ENCODE measurements at regions not wholly inside any gene's neighbourhood (a gene's known extent, or its start where the extent isn't known, plus 50 kb on each side); places are given as distances from the start of the nearest gene placed in this dataset.

- in situ Hi-C loops (cut with HindIII; ENCODE audit: extremely low pct_ligation_motif_present, low pct_unique_long_range_greater_than_20kb) (no loop called here), intact Hi-C loops (cut with micrococcal nuclease; ENCODE audit: unreplicated experiment) (no loop called here)
- FAIRE-seq, result no peak
- H3K36me3 ChIP-seq (replicated peaks in 1 of 2; ENCODE audit: control insufficient read depth in 1 of 2, insufficient read depth in 2 of 2, low read length in 2 of 2), result no peaks in the 10 kb centered on the region
- no peak overlapping the region for H3K4me2 ChIP-seq (ENCODE audit: low read depth, low read length)
- H4K20me1 ChIP-seq (ENCODE audit: insufficient read depth, low read length), result no peaks in the 10 kb centered on the region
- H3K9me3 ChIP-seq (ENCODE audit: low read length), result no peaks in the 10 kb centered on the region
- H2AFZ ChIP-seq (ENCODE audit: low read length), result no peak overlapping the region
- 75% methylated on average over 1 of the region's 1 CpG for WGBS (ENCODE audit: low lambda C conversion rate)
- H3K27ac ChIP-seq (ENCODE audit: extremely low read length, insufficient read depth, low read length), result no peak overlapping the region
- ChIA-PET POLR2A (no interaction called here), CTCF (ENCODE audit: low intra/inter-chr PET ratio, low total read pairs) (no interaction called here)
- no peaks in the 10 kb centered on the region for H3K27me3 ChIP-seq (ENCODE audit: control insufficient read depth in 1 of 2, insufficient read depth in 2 of 2, low read length in 2 of 2)
- ATAC-seq, result no peak
- no peaks in the 10 kb centered on the region for H3K79me2 ChIP-seq (ENCODE audit: insufficient read depth, low read length)
- H3K4me3 ChIP-seq (replicated peaks in 1 of 3; ENCODE audit: insufficient read depth in 1 of 3, low read depth in 2 of 3, low read length in 3 of 3), result no peak overlapping the region
- no peak overlapping the region for H3K9ac ChIP-seq (ENCODE audit: insufficient read depth, low read depth, low read length)
- H3K4me1 ChIP-seq (ENCODE audit: insufficient read depth, low read length), result no peaks in the 10 kb centered on the region
- no TSS peak for BruUV-seq (replicated peaks)
- no peak for DNase-seq (ENCODE audit: low spot score)
- TF ChIP-seq ATF7 (IDR thresholded peaks at IDR 0.05) (peak; percentile 70), ATF7 (CRISPR knock-in tag; IDR thresholded peaks at IDR 0.05) (no peak), ZBTB20 (CRISPR knock-in tag; IDR thresholded peaks at IDR 0.05; ENCODE audit: borderline replicate concordance, low read depth) (no peak)
These were observed 752.6 kb upstream of the TMEFF2 start for GRCh38 chr2:192947352-192947751.

DNA sequence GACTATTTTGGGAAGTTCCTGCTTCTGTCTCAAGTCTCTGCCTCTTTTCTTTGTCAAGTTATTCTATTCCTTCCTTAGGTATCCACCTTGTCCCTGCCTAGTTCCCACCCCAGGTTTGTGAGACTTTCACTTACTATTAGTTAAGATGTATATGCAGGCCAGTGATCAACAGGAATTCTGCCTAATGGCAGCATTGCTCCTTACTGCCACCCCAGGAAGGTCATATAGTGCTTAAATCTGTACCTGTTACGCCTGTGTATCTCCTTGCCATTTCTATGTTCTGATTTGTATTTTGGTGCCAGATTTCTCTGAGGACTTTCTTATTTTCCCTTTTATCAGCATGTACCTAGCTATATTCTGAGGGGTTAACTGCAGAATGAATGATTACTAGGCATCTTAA, 746.0 kb upstream of the TMEFF2 start:
- WGBS (ENCODE audit: low lambda C conversion rate), result 8% methylated on average over 1 of the region's 1 CpG
- CTCF ChIA-PET (ENCODE audit: low intra/inter-chr PET ratio, low total read pairs), result no interaction called here
- H3K27me3 ChIP-seq (ENCODE audit: control insufficient read depth in 1 of 2, insufficient read depth in 2 of 2, low read length in 2 of 2), result no peaks in the 10 kb centered on the region
- no peak overlapping the region for H3K27ac ChIP-seq (ENCODE audit: extremely low read length, insufficient read depth, low read length)
- in situ Hi-C loops (cut with HindIII; ENCODE audit: extremely low pct_ligation_motif_present, low pct_unique_long_range_greater_than_20kb), result no loop called here
- H3K4me3 ChIP-seq (replicated peaks in 1 of 3; ENCODE audit: insufficient read depth in 1 of 3, low read depth in 2 of 3, low read length in 3 of 3), result no peak overlapping the region
- peak; percentile 56; the same call in 2 of the 3 replicates for ATAC-seq
- no peak overlapping the region for H2AFZ ChIP-seq (ENCODE audit: low read length)
- intact Hi-C loops (cut with micrococcal nuclease; ENCODE audit: unreplicated experiment), result no loop called here
- no peaks in the 10 kb centered on the region for H3K4me1 ChIP-seq (ENCODE audit: insufficient read depth, low read length)
- no peaks in the 10 kb centered on the region for H3K9me3 ChIP-seq (ENCODE audit: low read length)
- no peak for FAIRE-seq
- POLR2A ChIA-PET, result no interaction called here
- no peaks in the 10 kb centered on the region for H4K20me1 ChIP-seq (ENCODE audit: insufficient read depth, low read length)
- H3K79me2 ChIP-seq (ENCODE audit: insufficient read depth, low read length), result no peaks in the 10 kb centered on the region
- BruUV-seq (replicated peaks), result no TSS peak
- no peaks in the 10 kb centered on the region for H3K36me3 ChIP-seq (replicated peaks in 1 of 2; ENCODE audit: control insufficient read depth in 1 of 2, insufficient read depth in 2 of 2, low read length in 2 of 2)
- DNase-seq (ENCODE audit: low spot score), result no peak
- no peak overlapping the region for H3K4me2 ChIP-seq (ENCODE audit: low read depth, low read length)
- H3K9ac ChIP-seq (ENCODE audit: insufficient read depth, low read depth, low read length), result no peak overlapping the region
- TF ChIP-seq MBD4 (IDR thresholded peaks at IDR 0.05; ENCODE audit: borderline replicate concordance, low read length), result no peak
- no peak for TF ChIP-seq SOX5 (CRISPR knock-in tag; IDR thresholded peaks at IDR 0.05; ENCODE audit: borderline replicate concordance)
- no peak for TF ChIP-seq YEATS4 (CRISPR knock-in tag; IDR thresholded peaks at IDR 0.05; ENCODE audit: borderline replicate concordance)
- no peak for TF ChIP-seq TAF15 (IDR thresholded peaks at IDR 0.05; ENCODE audit: low read depth, low read length, poor library complexity, severe bottlenecking)
- no peak for TF ChIP-seq ZNF431 (CRISPR knock-in tag; IDR thresholded peaks at IDR 0.05; ENCODE audit: borderline replicate concordance, low read depth)
- no peak for TF ChIP-seq MAFF (IDR thresholded peaks at IDR 0.05; ENCODE audit: low read depth, low read length)
- TF ChIP-seq ZFX (CRISPR knock-in tag; IDR thresholded peaks at IDR 0.05; ENCODE audit: low read depth), result no peak
- TF ChIP-seq PAWR (CRISPR knock-in tag; IDR thresholded peaks at IDR 0.05; ENCODE audit: borderline replicate concordance), result no peak
- no peak for TF ChIP-seq ZNF501 (CRISPR knock-in tag; IDR thresholded peaks at IDR 0.05)
- no peak for TF ChIP-seq NCOA2 (CRISPR knock-in tag; IDR thresholded peaks at IDR 0.05)
- TF ChIP-seq ZBTB4 (CRISPR knock-in tag; IDR thresholded peaks at IDR 0.05; ENCODE audit: borderline replicate concordance), result no peak
- TF ChIP-seq, protein P1, sequence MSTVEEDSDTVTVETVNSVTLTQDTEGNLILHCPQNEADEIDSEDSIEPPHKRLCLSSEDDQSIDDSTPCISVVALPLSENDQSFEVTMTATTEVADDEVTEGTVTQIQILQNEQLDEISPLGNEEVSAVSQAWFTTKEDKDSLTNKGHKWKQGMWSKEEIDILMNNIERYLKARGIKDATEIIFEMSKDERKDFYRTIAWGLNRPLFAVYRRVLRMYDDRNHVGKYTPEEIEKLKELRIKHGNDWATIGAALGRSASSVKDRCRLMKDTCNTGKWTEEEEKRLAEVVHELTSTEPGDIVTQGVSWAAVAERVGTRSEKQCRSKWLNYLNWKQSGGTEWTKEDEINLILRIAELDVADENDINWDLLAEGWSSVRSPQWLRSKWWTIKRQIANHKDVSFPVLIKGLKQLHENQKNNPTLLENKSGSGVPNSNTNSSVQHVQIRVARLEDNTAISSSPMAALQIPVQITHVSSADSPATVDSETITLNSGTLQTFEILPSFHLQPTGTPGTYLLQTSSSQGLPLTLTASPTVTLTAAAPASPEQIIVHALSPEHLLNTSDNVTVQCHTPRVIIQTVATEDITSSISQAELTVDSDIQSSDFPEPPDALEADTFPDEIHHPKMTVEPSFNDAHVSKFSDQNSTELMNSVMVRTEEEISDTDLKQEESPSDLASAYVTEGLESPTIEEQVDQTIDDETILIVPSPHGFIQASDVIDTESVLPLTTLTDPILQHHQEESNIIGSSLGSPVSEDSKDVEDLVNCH (CRISPR knock-in tag; IDR thresholded peaks at IDR 0.05), result no peak
